H9 (cell line): ENCODE measurements at regions not wholly inside any gene's neighbourhood (a gene's known extent, or its start where the extent isn't known, plus 50 kb on each side); places are given as distances from the start of the nearest gene placed in this dataset.

ENCODE experiments used
- DNase-seq: peaks from one replicate; pipeline ENCODE4 v3.0.0-alpha.2; 2017
- H2AFZ ChIP-seq: one replicate; pipeline ENCODE4 v1.6.1; 2013; ENCODE audit warnings: mild to moderate bottlenecking, low read length, control low read depth, moderate library complexity
- H2AK5ac ChIP-seq: 2 replicates; pipeline ENCODE4 v1.6.1; 2013; ENCODE audit warnings: low read length, control low read depth, mixed read lengths; ENCODE audit not compliant: insufficient read length
- H2BK120ac ChIP-seq: one replicate; pipeline ENCODE4 v1.6.1; 2013; ENCODE audit warnings: low read depth, mild to moderate bottlenecking, low read length, control low read depth, inconsistent platforms; ENCODE audit not compliant: poor library complexity, severe bottlenecking
- H2BK12ac ChIP-seq: 2 replicates; pipeline ENCODE4 v1.6.1; 2013; ENCODE audit warnings: low read length, control low read depth, mixed read lengths, low read depth; ENCODE audit not compliant: insufficient read length
- H2BK15ac ChIP-seq: 2 replicates; pipeline ENCODE4 v1.6.1; 2013; ENCODE audit warnings: low read depth, low read length, control low read depth
- H2BK20ac ChIP-seq: one replicate; pipeline ENCODE4 v1.6.1; 2013; ENCODE audit warnings: low read depth, mild to moderate bottlenecking, low read length, control low read depth, inconsistent platforms; ENCODE audit not compliant: poor library complexity, severe bottlenecking
- H2BK5ac ChIP-seq: 2 replicates; pipeline ENCODE4 v1.6.1; 2013; ENCODE audit warnings: low read length, control low read depth, mixed read lengths; ENCODE audit not compliant: insufficient read length
- H3K14ac ChIP-seq: 2 replicates; pipeline ENCODE4 v1.6.1; 2013; ENCODE audit warnings: low read length, control low read depth; ENCODE audit not compliant: insufficient read depth
- H3K18ac ChIP-seq: 2 replicates; pipeline ENCODE4 v1.6.1; 2013; ENCODE audit warnings: low read depth, mild to moderate bottlenecking, mixed read lengths, low read length, control low read depth; ENCODE audit not compliant: insufficient read length
- H3K23ac ChIP-seq: 2 replicates; pipeline ENCODE4 v1.6.1; 2013; ENCODE audit warnings: low read length, control low read depth, mixed read lengths, low read depth; ENCODE audit not compliant: insufficient read length
- H3K23me2 ChIP-seq: 2 replicates; pipeline ENCODE4 v1.6.1; 2013; ENCODE audit warnings: low read depth, mild to moderate bottlenecking, mixed read lengths, low read length, control low read depth; ENCODE audit not compliant: insufficient read length, poor library complexity, severe bottlenecking
- H3K27ac ChIP-seq: 2 replicates; pipeline ENCODE4 v1.5.1; 2013; ENCODE audit warnings: low read length, control low read depth, mixed read lengths, low read depth; ENCODE audit not compliant: insufficient read length
- H3K27me3 ChIP-seq: 2 replicates; pipeline ENCODE4 v1.6.1; 2013; ENCODE audit warnings: low read length, control low read depth, inconsistent platforms; ENCODE audit not compliant: insufficient read depth
- H3K4ac ChIP-seq: 2 replicates; pipeline ENCODE4 v1.6.1; 2013; ENCODE audit warnings: low read depth, mild to moderate bottlenecking, control low read depth, inconsistent platforms, low read length, moderate library complexity
- H3K4me1 ChIP-seq: 2 replicates; pipeline ENCODE4 v1.6.1; 2013; ENCODE audit warnings: low read length, control low read depth, inconsistent platforms; ENCODE audit not compliant: insufficient read depth
- H3K4me2 ChIP-seq: 2 replicates; pipeline ENCODE4 v1.6.1; 2013; ENCODE audit warnings: low read length, control low read depth, mixed read lengths; ENCODE audit not compliant: insufficient read length, insufficient read depth
- H3K56ac ChIP-seq: 2 replicates; pipeline ENCODE4 v1.6.1; 2013; ENCODE audit warnings: low read depth, mild to moderate bottlenecking, mixed read lengths, low read length, control low read depth; ENCODE audit not compliant: insufficient read length
- H3K79me1 ChIP-seq: 2 replicates; pipeline ENCODE4 v1.6.1; 2013; ENCODE audit warnings: low read depth, mild to moderate bottlenecking, moderate library complexity, low read length, control low read depth, inconsistent platforms; ENCODE audit not compliant: insufficient read depth, poor library complexity, severe bottlenecking
- H3K79me2 ChIP-seq: 2 replicates; pipeline ENCODE4 v1.6.1; 2013; ENCODE audit warnings: low read length, control low read depth, inconsistent platforms; ENCODE audit not compliant: insufficient read depth
- H3K9ac ChIP-seq: 2 replicates; pipeline ENCODE4 v1.6.1; 2013; ENCODE audit warnings: low read length, control low read depth, mixed read lengths; ENCODE audit not compliant: insufficient read length; ENCODE audit errors: extremely low read depth
- H3K9me3 ChIP-seq: one replicate; pipeline ENCODE4 v1.6.1; 2013; ENCODE audit warnings: low read depth, low read length, inconsistent platforms; ENCODE audit not compliant: control insufficient read depth
- H3T11ph ChIP-seq: one replicate; pipeline ENCODE4 v1.6.1; 2013; ENCODE audit warnings: mild to moderate bottlenecking, low read length, control low read depth, inconsistent platforms
- H4K20me1 ChIP-seq: one replicate; pipeline ENCODE4 v1.6.1; 2013; ENCODE audit not compliant: control insufficient read depth, insufficient read length, insufficient read depth
- H4K5ac ChIP-seq: 2 replicates; pipeline ENCODE4 v1.6.1; 2013; ENCODE audit warnings: low read depth, mild to moderate bottlenecking, mixed read lengths, low read length, control low read depth; ENCODE audit not compliant: insufficient read length
- H4K8ac ChIP-seq: replicated peaks from 2 replicates; pipeline ENCODE4 v1.6.1; 2013; ENCODE audit warnings: low read length, control low read depth, mixed read lengths, low read depth; ENCODE audit not compliant: insufficient read length
- H4K91ac ChIP-seq: 2 replicates; pipeline ENCODE4 v1.6.1; 2013; ENCODE audit warnings: low read depth, mild to moderate bottlenecking, moderate library complexity, mixed read lengths, low read length, control low read depth; ENCODE audit not compliant: insufficient read length
- H3K27ac Mint-ChIP-seq, 3 experiments: 2 replicates in 2 of 3; 3 replicates in 1 of 3; pipeline ENCODE4 v1.8.0; 2020 to 2021; ENCODE audit warnings: mixed read lengths in 3 of 3, mild to moderate bottlenecking in 1 of 3, moderate library complexity in 1 of 3
- H3K27me3 Mint-ChIP-seq: 2 replicates; pipeline ENCODE4 v1.8.0; 2021; ENCODE audit warnings: low read depth, mild to moderate bottlenecking, moderate library complexity, mixed read lengths
- H3K36me3 Mint-ChIP-seq, 3 experiments: 2 replicates in 2 of 3; 3 replicates in 1 of 3; pipeline ENCODE4 v1.8.0; 2020 to 2021; ENCODE audit warnings: low read depth in 3 of 3, mixed read lengths in 3 of 3; ENCODE audit not compliant: insufficient read depth in 1 of 3
- H3K4me1 Mint-ChIP-seq, 2 experiments: 2 replicates each; pipeline ENCODE4 v1.8.0; 2020; ENCODE audit warnings: mixed read lengths in 2 of 2
- H3K4me3 Mint-ChIP-seq, 2 experiments: 2 replicates in 1 of 2; 3 replicates in 1 of 2; pipeline ENCODE4 v1.8.0; 2020 to 2021; ENCODE audit warnings: mild to moderate bottlenecking in 2 of 2, mixed read lengths in 2 of 2, moderate library complexity in 1 of 2
- H3K9me3 Mint-ChIP-seq, 2 experiments: 2 replicates in 1 of 2; 3 replicates in 1 of 2; pipeline ENCODE4 v1.8.0; 2020; ENCODE audit warnings: mild to moderate bottlenecking in 2 of 2, mixed read lengths in 2 of 2, moderate library complexity in 1 of 2
- WGBS: extraction: QIAGEN DNeasy Blood & Tissue Kit; methylation state at CpG from one replicate; pipeline ENCODE4 v1.1.7; 2013; ENCODE audit warnings: missing lambda C conversion rate, low lambda C conversion rate, mixed read lengths; ENCODE audit not compliant: insufficient read length; ENCODE audit errors: extremely low coverage; 5-methylcytosine and 5-hydroxymethylcytosine counted together
- TF ChIP-seq, protein P1 (sequence below): fragments of 200-600 bp; sonication (generic); conservative IDR thresholded peaks from 3 replicates; pipeline ENCODE4 v1.8.0; 2021; ENCODE audit warnings: antibody characterized with exemption, mild to moderate bottlenecking

DNA sequence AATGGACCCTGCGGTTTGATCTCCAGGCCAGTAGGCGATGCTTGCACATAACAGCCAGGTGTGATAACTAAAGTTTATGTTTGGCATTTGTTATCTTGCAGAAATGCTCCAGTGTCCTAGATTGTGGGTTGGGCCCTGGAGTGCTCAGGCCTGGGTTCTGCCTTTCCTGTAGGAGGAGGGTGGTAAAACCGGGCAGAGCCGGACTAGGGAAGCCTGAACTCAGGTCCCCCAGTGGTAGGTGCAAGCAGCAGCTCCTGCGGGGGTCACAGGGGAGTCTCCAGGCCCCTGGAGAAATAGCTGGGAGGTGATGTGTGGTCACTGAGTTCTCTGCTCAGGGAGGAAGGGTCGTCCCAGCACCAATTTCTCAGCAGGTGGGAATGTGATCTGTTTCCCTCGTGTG is 538.3 kb upstream of the ANO3 start:
- DNase-seq = no peak
- H2AFZ ChIP-seq = no peak overlapping the region
- TF ChIP-seq, protein P1, sequence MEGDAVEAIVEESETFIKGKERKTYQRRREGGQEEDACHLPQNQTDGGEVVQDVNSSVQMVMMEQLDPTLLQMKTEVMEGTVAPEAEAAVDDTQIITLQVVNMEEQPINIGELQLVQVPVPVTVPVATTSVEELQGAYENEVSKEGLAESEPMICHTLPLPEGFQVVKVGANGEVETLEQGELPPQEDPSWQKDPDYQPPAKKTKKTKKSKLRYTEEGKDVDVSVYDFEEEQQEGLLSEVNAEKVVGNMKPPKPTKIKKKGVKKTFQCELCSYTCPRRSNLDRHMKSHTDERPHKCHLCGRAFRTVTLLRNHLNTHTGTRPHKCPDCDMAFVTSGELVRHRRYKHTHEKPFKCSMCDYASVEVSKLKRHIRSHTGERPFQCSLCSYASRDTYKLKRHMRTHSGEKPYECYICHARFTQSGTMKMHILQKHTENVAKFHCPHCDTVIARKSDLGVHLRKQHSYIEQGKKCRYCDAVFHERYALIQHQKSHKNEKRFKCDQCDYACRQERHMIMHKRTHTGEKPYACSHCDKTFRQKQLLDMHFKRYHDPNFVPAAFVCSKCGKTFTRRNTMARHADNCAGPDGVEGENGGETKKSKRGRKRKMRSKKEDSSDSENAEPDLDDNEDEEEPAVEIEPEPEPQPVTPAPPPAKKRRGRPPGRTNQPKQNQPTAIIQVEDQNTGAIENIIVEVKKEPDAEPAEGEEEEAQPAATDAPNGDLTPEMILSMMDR = no peak

More for the DNA sequence above, 538.3 kb upstream of the ANO3 start:
- H4K8ac ChIP-seq = no peak overlapping the region
- H2AK5ac ChIP-seq = no peak overlapping the region
- no peak overlapping the region for H3K4ac ChIP-seq
- no peak overlapping the region for H3K56ac ChIP-seq
- no peak overlapping the region for H2BK12ac ChIP-seq
- H4K91ac ChIP-seq = no peak overlapping the region
- Mint-ChIP-seq H3K36me3 (no peaks in the 10 kb centered on the region; a peak in 1 of 7 replicates), H3K4me3 (no peak overlapping the region), H3K27ac (no peak overlapping the region), H3K27me3 (no peaks in the 10 kb centered on the region), H3K9me3 (no peaks in the 10 kb centered on the region), H3K4me1 (no peaks in the 10 kb centered on the region)
- H3K4me2 ChIP-seq = no peak overlapping the region
- H2BK120ac ChIP-seq = no peak overlapping the region
- H3K27me3 ChIP-seq = no peaks in the 10 kb centered on the region
- no peak overlapping the region for H2BK20ac ChIP-seq
- no peak overlapping the region for H3K27ac ChIP-seq
- H4K20me1 ChIP-seq = no peaks in the 10 kb centered on the region
- no peaks in the 10 kb centered on the region for H3K9me3 ChIP-seq
- no peaks in the 10 kb centered on the region for H3K79me1 ChIP-seq
- H2BK5ac ChIP-seq = no peak overlapping the region
- no CpG with 5 or more reads among the region's 7 CpGs for WGBS
- no peak overlapping the region for H2BK15ac ChIP-seq
- H3K79me2 ChIP-seq = no peaks in the 10 kb centered on the region
- no peak overlapping the region for H3T11ph ChIP-seq
- no peaks in the 10 kb centered on the region for H3K4me1 ChIP-seq
- H3K14ac ChIP-seq = no peak overlapping the region
- no peak overlapping the region for H4K5ac ChIP-seq
- H3K18ac ChIP-seq = no peak overlapping the region
- no peak overlapping the region for H3K23ac ChIP-seq
- no peaks in the 10 kb centered on the region for H3K23me2 ChIP-seq
- H3K9ac ChIP-seq = no peak overlapping the region
